H1 (cell line): ENCODE measurements at regions not wholly inside any gene's neighbourhood (a gene's known extent, or its start where the extent isn't known, plus 50 kb on each side); places are given as distances from the start of the nearest gene placed in this dataset.

Experiments
- ATF2 ChIP-seq: IDR thresholded peaks from 2 replicates; pipeline ENCODE4 v1.6.1; 2012; ENCODE audit warnings: low read length, inconsistent platforms
- CTCF ChIP-seq, 3 experiments: IDR thresholded peaks; 1 replicate in 2 of 3; 2 replicates in 1 of 3; pipeline versions ENCODE4 v1.5.1 to v1.6.1; 2011; ENCODE audit warnings: low read length in 3 of 3, mild to moderate bottlenecking in 3 of 3, inconsistent platforms in 2 of 3, low read depth in 1 of 3, moderate library complexity in 1 of 3; ENCODE audit not compliant: insufficient read depth in 1 of 3; ENCODE audit errors: control extremely low read depth in 1 of 3
- MAX ChIP-seq: IDR thresholded peaks from 2 replicates; pipeline ENCODE4 v1.6.1; 2012; ENCODE audit warnings: inconsistent platforms
- POU5F1 ChIP-seq: IDR thresholded peaks from 2 replicates; pipeline ENCODE4 v1.6.1; 2011; ENCODE audit warnings: low read depth, mild to moderate bottlenecking, low read length, moderate library complexity
- SRF ChIP-seq: IDR thresholded peaks from 2 replicates; pipeline ENCODE4 v1.6.1; 2011; ENCODE audit warnings: mild to moderate bottlenecking, low read depth, low read length, moderate library complexity

- no peak for TF ChIP-seq CTCF (IDR thresholded peaks at IDR 0.05; ENCODE audit: control extremely low read depth in 1 of 3, insufficient read depth in 1 of 3, low read depth in 1 of 3, low read length in 3 of 3)
- TF ChIP-seq MAX: no peak
- no peak for TF ChIP-seq POU5F1
- no peak for TF ChIP-seq SRF
- no peak for TF ChIP-seq ATF2
- TF ChIP-seq, all 59 proteins: peak for 0
These were observed 192.6 kb downstream of the RAP2B start (continued) for GRCh38 chr3:153354641-153355040.
